Mucosa of rectum (tissue), 2 donors: ENCODE measurements at regions not wholly inside any gene's neighbourhood (a gene's known extent, or its start where the extent isn't known, plus 50 kb on each side); places are given as distances from the start of the nearest gene placed in this dataset.

Experiments
- H3K27ac ChIP-seq, 2 donors: one replicate each; pipeline ENCODE4 v1.7.0; 2013; ENCODE audit warnings: inconsistent platforms in 2 of 2, low read depth in 2 of 2, low read length in 2 of 2
- H3K27me3 ChIP-seq, 2 donors: one replicate each; pipeline ENCODE4 v1.7.0; 2013; ENCODE audit warnings: low read length in 2 of 2; ENCODE audit not compliant: control insufficient read depth in 2 of 2, insufficient read depth in 2 of 2
- H3K36me3 ChIP-seq, 2 donors: one replicate each; pipeline ENCODE4 v1.7.0; 2013; ENCODE audit warnings: low read length in 2 of 2; ENCODE audit not compliant: control insufficient read depth in 2 of 2, insufficient read depth in 2 of 2
- H3K4me1 ChIP-seq, 2 donors: one replicate each; pipeline ENCODE4 v1.7.0; 2013; ENCODE audit warnings: low read length in 2 of 2, mild to moderate bottlenecking in 1 of 2; ENCODE audit not compliant: control insufficient read depth in 2 of 2, insufficient read depth in 2 of 2
- H3K4me3 ChIP-seq, 2 donors: one replicate each; pipeline ENCODE4 v1.7.0; 2013; ENCODE audit warnings: low read length in 2 of 2
- H3K9ac ChIP-seq, 2 donors: one replicate each; pipeline ENCODE4 v1.7.0; 2013; ENCODE audit warnings: low read length in 2 of 2, low read depth in 1 of 2, mild to moderate bottlenecking in 1 of 2
- H3K9me3 ChIP-seq, 2 donors: one replicate each; pipeline ENCODE4 v1.7.0; 2013; ENCODE audit warnings: low read length in 2 of 2; ENCODE audit not compliant: control insufficient read depth in 2 of 2
- donor health status: healthy.
- donor health status: Normal muscosa, but diverticular disease.

DNA sequence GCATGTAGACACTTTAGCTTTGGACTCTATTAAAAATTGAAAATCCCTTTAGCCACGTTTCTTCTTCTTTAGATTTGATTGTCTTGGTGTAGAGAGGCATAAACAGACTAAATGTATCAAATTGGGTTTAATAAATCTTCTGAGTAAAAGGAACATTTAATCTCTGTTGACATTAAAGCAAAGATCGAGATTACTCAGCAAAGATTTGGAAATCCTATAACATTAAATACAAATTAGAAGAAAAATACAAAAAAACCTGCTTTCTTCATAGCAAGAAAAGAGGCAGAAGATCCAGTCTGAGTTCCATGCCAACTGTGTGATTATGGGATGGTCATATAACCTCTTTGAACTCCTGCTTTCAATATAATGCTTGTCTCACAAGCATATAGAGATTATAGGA lies 172.3 kb downstream of the GJA1 start:
- Histone ChIP-seq H3K4me3 (no peak overlapping the region), H3K27ac (no peak overlapping the region), H3K36me3 (no peaks in the 10 kb centered on the region)

DNA sequence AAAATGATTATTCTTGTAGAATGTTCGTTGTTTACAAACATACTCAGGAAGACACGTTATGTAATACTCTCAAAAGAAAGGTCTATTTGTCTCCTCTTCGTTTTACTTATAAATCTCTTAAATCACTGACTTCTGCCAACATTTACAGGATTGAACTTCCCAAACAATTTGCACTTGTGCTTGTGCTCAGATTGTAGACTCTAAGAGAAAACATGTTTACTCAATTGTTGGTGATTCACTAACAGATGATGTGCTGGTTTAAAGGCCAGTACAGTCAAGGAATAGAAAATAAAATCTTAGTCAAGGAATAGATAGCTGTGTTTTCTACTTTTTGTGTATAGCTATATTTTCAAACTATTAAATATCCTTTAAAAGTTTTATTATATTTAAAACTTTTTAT lies 172.8 kb downstream of the GJA1 start:
- Histone ChIP-seq H3K27ac (no peak overlapping the region), H3K9me3 (no peaks in the 10 kb centered on the region)

More for the DNA sequence above, 172.3 kb downstream of the GJA1 start:
- Histone ChIP-seq H3K27me3 (no peaks in the 10 kb centered on the region), H3K9me3 (no peaks in the 10 kb centered on the region), H3K4me1 (no peaks in the 10 kb centered on the region), H3K9ac (no peak overlapping the region)

DNA sequence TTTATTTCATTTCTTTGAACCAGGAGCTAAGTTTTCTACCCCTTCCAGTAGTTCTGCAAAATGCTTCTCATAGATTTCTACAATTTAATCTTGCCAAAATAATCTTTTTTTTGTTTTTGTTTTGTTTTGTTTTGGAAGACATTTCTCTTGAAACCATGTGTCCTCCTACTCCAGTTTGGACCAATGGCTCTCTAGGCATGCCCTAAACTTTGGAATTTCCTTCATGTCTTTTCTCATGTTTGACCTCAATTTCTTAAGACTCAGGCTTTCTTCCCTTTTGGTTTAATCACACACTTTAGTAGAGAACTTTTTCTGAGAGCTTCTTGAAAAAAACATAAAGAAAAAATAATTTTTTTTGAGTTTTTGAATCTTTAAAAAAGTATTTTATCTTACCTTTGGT lies 173.8 kb downstream of the GJA1 start:
- H3K9me3 ChIP-seq = no peaks in the 10 kb centered on the region
- H3K27ac ChIP-seq = no peak overlapping the region
- H3K36me3 ChIP-seq = no peaks in the 10 kb centered on the region
- no peaks in the 10 kb centered on the region for H3K27me3 ChIP-seq
- H3K9ac ChIP-seq = no peak overlapping the region
- H3K4me1 ChIP-seq = no peaks in the 10 kb centered on the region
- H3K4me3 ChIP-seq = no peak overlapping the region

More for the DNA sequence above, 172.8 kb downstream of the GJA1 start:
- Histone ChIP-seq H3K9ac (no peak overlapping the region), H3K4me1 (no peaks in the 10 kb centered on the region), H3K4me3 (no peak overlapping the region), H3K27me3 (no peaks in the 10 kb centered on the region), H3K36me3 (no peaks in the 10 kb centered on the region)

DNA sequence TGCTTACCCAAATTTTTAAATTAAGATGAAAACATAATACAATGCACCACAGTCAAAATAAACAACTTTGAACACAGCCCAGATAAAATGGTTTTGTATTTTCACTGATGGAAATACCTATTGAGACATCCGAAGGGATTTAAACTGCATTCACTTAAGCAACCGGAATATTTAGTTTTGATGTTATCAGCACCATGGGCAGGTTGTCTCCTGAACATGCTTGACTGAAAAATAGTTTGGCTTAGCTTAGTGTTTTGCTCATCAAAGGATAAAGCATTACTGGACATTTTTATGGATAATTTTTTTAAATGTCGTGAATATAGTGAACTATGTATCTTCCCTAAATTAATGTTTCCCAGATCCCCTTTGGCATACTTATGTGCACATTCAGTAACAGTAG lies 177.5 kb downstream of the GJA1 start:
- Histone ChIP-seq H3K27ac (no peak overlapping the region), H3K36me3 (no peaks in the 10 kb centered on the region), H3K9me3 (no peaks in the 10 kb centered on the region), H3K9ac (no peak overlapping the region), H3K27me3 (no peaks in the 10 kb centered on the region), H3K4me3 (no peak overlapping the region), H3K4me1 (no peaks in the 10 kb centered on the region)

DNA sequence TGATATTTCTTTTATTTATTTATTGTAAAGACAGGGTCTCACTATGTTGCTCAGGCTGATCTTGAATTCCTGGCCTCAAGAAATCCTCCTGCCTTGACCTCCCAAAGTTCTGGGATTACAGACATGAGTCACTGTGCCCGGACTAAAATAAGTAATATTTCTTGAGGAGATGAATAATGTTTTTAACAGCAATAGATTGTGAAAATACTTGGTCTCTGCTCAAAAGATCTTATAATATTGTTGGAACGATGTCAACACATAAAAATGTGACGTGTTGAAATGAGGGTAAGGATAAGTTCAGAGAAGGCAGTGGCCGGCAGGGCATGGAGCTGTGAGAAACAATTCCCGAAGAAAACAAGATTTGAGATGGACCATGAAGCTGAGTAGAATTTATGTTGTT lies 178.7 kb downstream of the GJA1 start:
- Histone ChIP-seq H3K27me3 (no peaks in the 10 kb centered on the region), H3K9ac (no peak overlapping the region), H3K4me3 (no peak overlapping the region), H3K27ac (no peak overlapping the region), H3K9me3 (no peaks in the 10 kb centered on the region), H3K36me3 (no peaks in the 10 kb centered on the region), H3K4me1 (no peaks in the 10 kb centered on the region)

DNA sequence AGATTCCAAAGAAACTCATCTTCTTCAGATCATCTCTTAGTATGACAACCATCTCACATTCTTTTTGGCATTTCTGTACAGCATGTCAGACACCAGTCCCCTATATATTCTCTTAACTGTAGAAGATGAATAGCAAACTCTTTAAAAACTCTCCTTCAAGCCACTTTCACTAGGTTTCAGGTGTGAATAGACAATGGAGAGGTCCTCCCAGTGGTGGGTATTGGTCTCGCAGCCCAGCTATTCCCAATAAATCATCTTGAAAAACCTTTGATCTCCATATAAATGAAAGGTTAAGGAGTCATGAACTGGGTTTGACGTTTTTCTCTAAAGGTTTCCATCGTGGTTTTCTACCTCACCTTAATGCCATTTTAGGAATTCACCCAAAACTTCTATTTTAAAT lies 180.0 kb downstream of the GJA1 start:
- H3K36me3 ChIP-seq = no peaks in the 10 kb centered on the region
- no peak overlapping the region for H3K4me3 ChIP-seq
- H3K9ac ChIP-seq = no peak overlapping the region
- H3K27me3 ChIP-seq = no peaks in the 10 kb centered on the region
- no peaks in the 10 kb centered on the region for H3K9me3 ChIP-seq
- no peaks in the 10 kb centered on the region for H3K4me1 ChIP-seq
- H3K27ac ChIP-seq = no peak overlapping the region

DNA sequence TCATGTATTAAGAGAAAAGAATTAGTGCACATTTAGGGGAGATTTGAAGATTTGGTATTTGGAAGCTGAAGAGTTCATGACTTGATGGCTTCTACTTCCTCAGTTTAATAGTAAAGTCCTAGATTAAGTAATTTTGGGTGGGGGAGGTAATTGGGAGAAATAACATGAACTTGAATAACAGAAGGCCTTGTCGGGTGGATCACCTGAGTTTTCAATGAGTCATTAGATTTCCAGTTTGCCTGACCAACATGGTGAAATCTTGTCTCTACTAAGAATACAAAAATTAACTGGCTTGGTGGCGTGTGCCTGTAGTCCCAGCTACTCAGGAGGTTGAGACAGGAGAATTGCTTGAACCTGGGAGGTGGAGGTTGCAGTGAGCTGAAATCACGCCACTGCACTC lies 181.0 kb downstream of the GJA1 start:
- Histone ChIP-seq H3K4me1 (no peaks in the 10 kb centered on the region), H3K4me3 (no peak overlapping the region), H3K9ac (no peak overlapping the region), H3K9me3 (no peaks in the 10 kb centered on the region), H3K27ac (no peak overlapping the region), H3K36me3 (no peaks in the 10 kb centered on the region), H3K27me3 (no peaks in the 10 kb centered on the region)

DNA sequence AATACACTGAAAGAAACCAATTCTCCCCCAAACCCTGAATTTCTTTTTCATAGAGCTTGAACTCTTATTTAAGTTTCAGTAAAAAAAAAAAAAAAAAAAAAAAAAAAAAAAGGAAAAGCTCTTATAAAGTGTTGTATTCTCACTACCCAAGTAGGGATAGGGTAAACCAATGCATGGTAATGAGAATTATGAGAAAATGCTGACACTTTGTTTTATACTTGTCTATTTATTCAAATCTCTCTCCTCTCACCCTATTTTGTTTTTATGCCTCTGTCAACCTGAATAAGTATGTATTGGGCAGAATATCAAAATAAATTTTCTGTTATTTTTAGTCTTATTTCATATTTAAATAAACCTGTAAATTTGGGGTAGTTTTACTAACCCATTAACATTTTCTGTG lies 181.9 kb downstream of the GJA1 start:
- Histone ChIP-seq H3K9ac (no peak overlapping the region), H3K4me3 (no peak overlapping the region), H3K36me3 (no peaks in the 10 kb centered on the region), H3K4me1 (no peaks in the 10 kb centered on the region), H3K27me3 (no peaks in the 10 kb centered on the region), H3K27ac (no peak overlapping the region), H3K9me3 (no peaks in the 10 kb centered on the region)

DNA sequence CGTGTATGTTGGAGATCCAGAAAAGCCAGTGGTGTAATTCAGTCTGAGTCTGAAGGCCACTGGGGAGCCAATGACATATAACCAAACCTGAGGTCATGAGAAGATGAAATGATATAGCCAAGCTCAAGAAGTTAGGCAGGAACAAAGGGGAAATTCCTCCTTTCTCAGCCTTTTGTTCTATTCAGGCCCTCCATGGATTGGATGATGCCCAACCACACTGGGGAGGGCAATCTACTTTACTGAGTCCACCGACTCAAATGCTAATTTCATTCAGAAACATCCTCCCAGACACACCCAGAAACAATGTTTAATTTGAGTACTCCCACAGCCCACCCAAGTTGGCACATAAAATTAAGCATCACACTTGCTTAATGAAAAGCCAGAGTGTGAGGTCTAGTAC lies 183.6 kb downstream of the GJA1 start:
- no peak overlapping the region for H3K9ac ChIP-seq
- H3K4me1 ChIP-seq = no peaks in the 10 kb centered on the region
- no peak overlapping the region for H3K27ac ChIP-seq
- H3K27me3 ChIP-seq = no peaks in the 10 kb centered on the region
- H3K4me3 ChIP-seq = no peak overlapping the region
- no peaks in the 10 kb centered on the region for H3K9me3 ChIP-seq
- H3K36me3 ChIP-seq = no peaks in the 10 kb centered on the region

DNA sequence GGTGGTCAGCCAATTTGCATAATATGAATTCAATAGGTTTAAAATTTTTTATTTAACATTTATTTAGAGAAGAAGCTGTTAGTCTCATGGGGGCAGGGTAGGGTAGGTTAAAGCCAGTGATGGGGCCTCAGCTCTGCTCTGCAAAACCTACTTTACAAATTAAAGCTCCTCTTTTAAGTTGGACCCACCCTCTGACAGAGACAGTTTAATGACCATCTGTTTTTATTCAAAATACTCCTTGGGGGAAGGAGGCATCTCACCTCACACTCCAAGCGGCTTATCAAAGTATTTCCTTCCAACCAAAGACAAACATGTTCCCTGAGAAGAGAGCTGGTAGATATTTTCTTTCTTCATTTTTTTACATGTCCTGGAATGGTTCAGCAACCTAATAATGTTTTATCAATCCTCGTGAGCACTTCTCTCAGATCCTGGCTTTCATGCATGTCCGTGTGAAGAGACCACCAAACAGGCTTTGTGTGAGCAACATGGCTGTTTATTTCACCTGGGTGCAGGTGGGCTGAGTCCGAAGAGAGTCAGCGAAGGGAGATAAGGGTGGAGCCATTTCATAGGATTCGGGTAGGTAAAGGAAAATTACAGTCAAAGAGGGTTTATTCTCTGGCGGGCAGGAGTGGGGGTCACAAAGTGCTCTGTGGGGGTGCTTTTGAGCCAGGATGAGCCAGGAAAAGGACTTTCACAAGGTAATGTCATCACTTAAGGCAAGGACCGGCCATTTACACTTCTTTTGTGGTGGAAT lies 184.7 kb downstream of the GJA1 start:
- Histone ChIP-seq H3K27ac (no peak overlapping the region), H3K9me3 (no peaks in the 10 kb centered on the region)

DNA sequence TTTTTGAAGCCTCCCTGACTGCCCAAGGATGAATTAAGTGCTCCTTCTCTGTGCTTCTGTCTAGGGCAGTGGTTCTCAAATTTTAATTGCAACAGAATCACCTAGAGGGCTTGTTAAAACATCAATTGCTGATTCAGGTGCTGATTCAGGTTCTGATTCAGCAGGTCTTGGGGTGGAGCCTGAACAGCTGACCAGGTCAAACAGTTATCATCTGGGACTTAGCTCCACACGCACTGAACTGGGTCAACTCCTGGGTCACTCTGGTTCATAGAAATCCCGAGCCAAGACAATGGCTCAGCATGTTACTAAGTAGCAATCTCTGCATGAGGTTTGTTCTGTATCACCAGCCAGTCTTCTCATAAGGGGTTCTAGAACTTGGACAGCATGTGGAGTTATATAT lies 192.3 kb downstream of the GJA1 start:
- Histone ChIP-seq H3K9me3 (no peaks in the 10 kb centered on the region), H3K36me3 (no peaks in the 10 kb centered on the region), H3K27me3 (no peaks in the 10 kb centered on the region), H3K4me1 (no peaks in the 10 kb centered on the region), H3K27ac (no peak overlapping the region), H3K9ac (no peak overlapping the region), H3K4me3 (no peak overlapping the region)

More for the DNA sequence above, 184.7 kb downstream of the GJA1 start:
- H3K9ac ChIP-seq = no peak overlapping the region
- no peak overlapping the region for H3K4me3 ChIP-seq
- no peaks in the 10 kb centered on the region for H3K4me1 ChIP-seq
- no peaks in the 10 kb centered on the region for H3K27me3 ChIP-seq
- no peaks in the 10 kb centered on the region for H3K36me3 ChIP-seq
